GM18520 (cell line): ENCODE measurements at regions not wholly inside any gene's neighbourhood (a gene's known extent, or its start where the extent isn't known, plus 50 kb on each side); places are given as distances from the start of the nearest gene placed in this dataset.
"Not testable (repeated sequence)": the region's sequence is repeated elsewhere in the genome, so short reads cannot be mapped to it uniquely, and the experiment has no call there.

Experiments used
- ATAC-seq: cut with Tn5 transposase; IDR thresholded peaks from one replicate; pipeline ENCODE4 v1.9.1; 2021; ENCODE audit not compliant: unreplicated experiment

GRCh38 chr5:136563489-136563888 is 198.1 kb upstream of the TRPC7 start:
- no peak for ATAC-seq

DNA sequence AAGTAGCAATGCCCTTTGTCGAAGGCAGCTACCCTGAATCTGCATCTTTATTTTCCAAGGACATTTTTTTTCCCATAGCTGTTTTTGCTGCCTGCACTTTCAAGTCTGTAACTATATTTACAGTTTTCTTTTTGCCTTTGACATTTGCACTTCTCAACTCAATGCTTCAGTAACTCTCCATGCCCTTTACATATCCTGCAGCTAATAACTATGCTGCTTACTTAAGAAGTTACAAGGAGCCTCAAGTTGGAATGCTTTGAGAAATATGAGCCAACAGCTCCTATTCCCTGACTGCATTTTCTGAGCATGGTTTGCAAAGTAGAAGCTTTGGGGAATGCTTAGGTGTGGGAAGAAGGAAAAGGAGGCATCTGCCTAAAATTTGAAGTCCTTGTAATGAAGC is 194.8 kb upstream of the TRPC7 start:
- ATAC-seq, result no peak

DNA sequence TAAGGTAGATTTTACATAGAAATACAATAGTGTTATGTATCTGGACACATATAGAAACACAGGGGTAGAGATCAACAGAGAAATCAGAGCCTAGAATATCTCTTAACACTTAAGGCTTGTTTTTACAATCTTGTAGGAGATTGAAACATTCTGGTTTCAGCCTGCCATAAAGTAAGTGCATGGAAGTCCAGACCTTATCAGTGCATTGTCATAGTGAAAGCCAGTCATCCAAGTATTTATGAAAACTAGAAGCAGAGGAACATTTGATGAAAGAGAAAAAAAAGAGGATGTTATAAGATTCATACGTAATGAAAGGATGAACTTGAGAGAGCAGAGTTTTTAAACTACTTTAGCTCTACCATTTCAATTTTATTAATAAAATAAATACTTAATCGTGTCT is 194.3 kb upstream of the TRPC7 start:
- ATAC-seq, result no peak

DNA sequence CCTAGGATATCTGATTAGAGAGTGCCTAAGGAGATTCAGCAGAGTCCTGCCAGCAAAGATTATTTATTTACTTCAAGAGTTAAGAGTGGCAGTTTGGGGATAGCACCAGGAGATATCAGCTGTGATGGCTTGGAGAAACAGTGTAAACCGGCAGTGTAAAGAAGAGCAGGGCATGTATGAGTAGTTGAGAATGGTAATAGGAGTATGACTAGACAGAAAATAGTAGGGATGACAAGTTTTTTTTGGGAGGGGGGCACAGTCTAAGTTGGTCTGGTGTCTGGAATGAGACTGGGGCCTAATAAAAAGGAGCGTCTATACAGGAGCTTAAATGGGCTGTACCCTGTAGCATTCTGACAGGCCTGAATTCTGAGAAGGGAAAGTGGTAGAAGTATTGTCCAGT is 181.8 kb upstream of the TRPC7 start:
- not testable (repeated sequence) for ATAC-seq

- not testable (repeated sequence) for ATAC-seq
Measured at GRCh38 chr5:136546441-136546840, 181.1 kb upstream of the TRPC7 start.

- not testable (repeated sequence) for ATAC-seq
Measured at GRCh38 chr5:136545031-136545430, 179.7 kb upstream of the TRPC7 start.

- no peak for ATAC-seq
Measured at GRCh38 chr5:136538534-136538933, 173.2 kb upstream of the TRPC7 start.

DNA sequence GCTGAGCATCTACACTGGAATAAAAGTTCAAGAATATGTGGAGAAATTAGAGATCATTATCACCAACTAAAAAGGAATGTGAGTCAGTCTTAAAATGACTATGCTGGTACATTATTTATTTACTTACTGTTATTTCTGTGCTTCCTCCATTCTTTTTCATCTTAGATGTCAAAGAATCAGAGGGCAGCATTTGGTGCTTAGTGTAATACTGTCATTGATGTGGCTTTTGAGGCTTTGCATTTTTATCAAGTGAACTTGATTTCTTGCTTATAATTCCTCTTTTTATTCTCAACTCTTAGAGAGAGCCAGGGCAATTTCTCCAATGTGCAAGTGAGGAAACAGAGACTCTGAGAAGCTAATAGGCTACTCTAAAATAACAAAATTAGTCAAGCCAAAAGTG is 163.7 kb upstream of the TRPC7 start:
- no peak for ATAC-seq

GRCh38 chr5:136528481-136529030 is 163.2 kb upstream of the TRPC7 start:
- ATAC-seq, result no peak

- ATAC-seq, result no peak
Measured at GRCh38 chr5:136527311-136527710, 162.0 kb upstream of the TRPC7 start.

GRCh38 chr5:136526791-136527190 is 161.4 kb upstream of the TRPC7 start:
- ATAC-seq, result no peak

DNA sequence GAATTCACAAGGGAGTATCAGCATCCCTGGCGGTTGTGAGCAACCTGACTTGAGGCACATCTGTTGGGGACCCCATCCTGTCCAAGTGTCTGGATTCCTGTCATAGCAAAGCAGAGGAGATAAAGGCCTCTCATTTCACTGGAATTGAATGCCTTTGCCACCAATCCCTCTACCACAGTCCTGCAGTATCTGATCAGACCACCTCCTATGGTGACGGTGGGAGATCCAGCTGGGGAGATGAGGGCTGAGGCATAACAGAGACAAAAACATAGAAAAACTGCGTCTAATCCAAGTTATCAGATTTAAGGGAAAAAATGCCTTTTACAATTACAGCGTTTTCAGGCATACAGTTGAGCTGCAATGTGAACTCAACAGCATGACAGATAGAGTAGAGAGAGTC is 160.7 kb upstream of the TRPC7 start:
- ATAC-seq, result no peak

- ATAC-seq, result no peak
Measured at GRCh38 chr5:136525597-136525996, 160.3 kb upstream of the TRPC7 start.

DNA sequence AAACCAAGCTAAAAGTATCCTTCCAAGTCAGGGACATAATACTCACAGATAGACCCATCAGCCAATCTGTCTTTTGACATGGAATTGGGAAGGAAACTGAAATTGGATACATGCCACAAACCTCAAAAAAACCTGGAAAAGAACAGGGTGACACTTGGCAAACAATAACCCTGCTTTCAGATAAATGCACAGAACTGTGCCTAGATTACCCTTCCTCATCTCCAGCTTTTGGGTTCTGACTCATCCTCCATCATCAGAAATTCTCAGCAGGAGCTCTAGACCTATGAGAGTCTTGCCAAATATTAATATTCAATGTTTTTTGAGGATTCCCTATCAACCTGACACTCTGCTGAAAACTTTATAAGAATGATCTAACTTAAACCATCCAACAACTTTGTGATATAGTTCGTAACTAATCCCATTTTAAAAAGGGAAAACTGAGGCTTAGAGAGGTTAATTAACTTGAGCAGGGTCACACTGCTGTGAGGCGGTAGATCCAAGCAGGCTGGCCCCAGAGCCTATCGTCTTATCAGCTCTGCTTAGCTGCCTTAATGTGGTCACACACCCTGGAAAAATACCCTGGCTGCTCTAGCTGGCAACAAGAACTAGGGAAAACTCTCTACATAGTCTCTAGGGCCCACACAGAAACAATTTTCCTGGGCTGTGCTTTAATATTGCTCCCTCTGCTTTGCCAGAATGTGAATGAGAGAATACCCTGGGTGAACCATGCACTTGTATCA is 157.0 kb upstream of the TRPC7 start:
- no peak for ATAC-seq

DNA sequence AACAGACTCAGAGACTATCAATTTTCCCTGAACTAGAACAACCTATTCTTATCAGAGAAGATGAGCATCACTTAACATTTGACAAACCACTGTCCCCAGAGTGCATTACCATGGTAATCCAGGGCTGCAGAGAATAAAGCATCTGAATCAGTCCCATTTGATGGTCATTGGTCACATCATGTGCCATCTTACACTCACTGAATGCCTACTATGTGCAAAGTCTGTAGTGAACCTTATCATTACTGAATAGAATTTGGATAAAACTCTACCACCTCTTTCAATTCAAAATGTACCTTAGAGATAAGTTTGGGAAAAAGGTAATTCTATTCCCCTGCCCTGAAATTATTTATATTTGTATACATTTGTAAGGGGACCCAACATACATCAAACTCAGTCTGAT is 156.4 kb upstream of the TRPC7 start:
- no peak for ATAC-seq

DNA sequence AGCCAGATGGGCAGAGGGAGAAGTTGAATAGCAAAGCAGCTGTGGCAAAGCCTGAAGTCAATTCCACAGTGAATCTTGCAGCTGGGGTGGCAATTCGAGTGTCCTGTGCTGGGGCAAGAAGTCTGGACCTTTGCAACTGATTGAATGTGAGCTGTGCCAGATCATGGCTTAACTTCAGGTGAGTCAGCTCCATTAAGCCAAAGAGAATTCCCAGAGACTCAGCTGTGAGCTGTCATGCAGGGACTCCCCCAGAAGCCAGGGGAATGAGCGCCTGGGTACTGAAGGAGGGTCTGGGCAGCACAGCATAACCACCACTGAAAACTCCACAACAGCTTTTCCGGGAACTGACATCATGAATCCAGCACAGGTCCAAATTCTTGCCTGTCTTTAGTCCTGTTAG is 153.5 kb upstream of the TRPC7 start:
- ATAC-seq, result no peak

- ATAC-seq, result no peak
Measured at GRCh38 chr5:136518174-136518573, 152.8 kb upstream of the TRPC7 start.

- ATAC-seq, result no peak
Measured at GRCh38 chr5:136517755-136518154, 152.4 kb upstream of the TRPC7 start.

- ATAC-seq, result no peak
Measured at GRCh38 chr5:136516637-136517036, 151.3 kb upstream of the TRPC7 start.

GRCh38 chr5:136513430-136513829 is 148.1 kb upstream of the TRPC7 start:
- no peak for ATAC-seq

GRCh38 chr5:136511046-136511445 is 145.7 kb upstream of the TRPC7 start:
- no peak for ATAC-seq

DNA sequence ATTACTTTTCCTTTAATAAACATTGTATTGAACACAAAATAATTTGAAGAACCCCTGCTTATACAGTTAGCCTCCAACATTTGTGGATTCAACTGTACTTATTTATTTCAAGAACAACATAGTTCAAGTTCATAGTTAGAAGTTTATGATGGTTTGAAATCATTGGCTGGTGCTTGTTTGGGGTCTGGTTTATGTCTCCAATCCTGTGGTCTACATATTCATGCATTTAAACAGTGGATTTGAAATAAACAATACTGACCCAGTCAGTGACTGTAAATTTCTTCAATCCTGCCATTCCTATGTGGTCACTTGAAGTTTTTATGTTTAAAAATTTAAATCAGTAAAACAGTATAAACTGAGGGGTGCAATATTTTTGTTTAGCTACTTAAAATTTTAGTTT is 145.1 kb upstream of the TRPC7 start:
- ATAC-seq, result no peak

- ATAC-seq, result no peak
Measured at GRCh38 chr5:136506131-136506530, 140.8 kb upstream of the TRPC7 start.
